ENCODE measurements at regions not wholly inside any gene's neighbourhood (a gene's known extent, or its start where the extent isn't known, plus 50 kb on each side); places are given as distances from the start of the nearest gene placed in this dataset.

GRCh38 chr4:170428929-170429328 is 339.2 kb upstream of the AADAT start:
- no peak overlapping the region for H3K4me3 ChIP-seq (ENCODE audit: low read depth, low read length)
- TF ChIP-seq CTCF (conservative IDR thresholded peaks at IDR 0.05; ENCODE audit: low read depth, low read length): no peak
- no peak for DNase-seq (ENCODE audit: low read depth)

- no peak for DNase-seq (ENCODE audit: low read depth)
- no peak overlapping the region for H3K4me3 ChIP-seq (ENCODE audit: low read depth, low read length)
- TF ChIP-seq CTCF (conservative IDR thresholded peaks at IDR 0.05; ENCODE audit: low read depth, low read length): no peak
Observed at GRCh38 chr4:170425521-170426143, 335.9 kb upstream of the AADAT start.

GRCh38 chr4:170425040-170425439 is 335.3 kb upstream of the AADAT start:
- TF ChIP-seq CTCF (conservative IDR thresholded peaks at IDR 0.05; ENCODE audit: low read depth, low read length): no peak
- no peak overlapping the region for H3K4me3 ChIP-seq (ENCODE audit: low read depth, low read length)
- DNase-seq (ENCODE audit: low read depth): no peak

DNA sequence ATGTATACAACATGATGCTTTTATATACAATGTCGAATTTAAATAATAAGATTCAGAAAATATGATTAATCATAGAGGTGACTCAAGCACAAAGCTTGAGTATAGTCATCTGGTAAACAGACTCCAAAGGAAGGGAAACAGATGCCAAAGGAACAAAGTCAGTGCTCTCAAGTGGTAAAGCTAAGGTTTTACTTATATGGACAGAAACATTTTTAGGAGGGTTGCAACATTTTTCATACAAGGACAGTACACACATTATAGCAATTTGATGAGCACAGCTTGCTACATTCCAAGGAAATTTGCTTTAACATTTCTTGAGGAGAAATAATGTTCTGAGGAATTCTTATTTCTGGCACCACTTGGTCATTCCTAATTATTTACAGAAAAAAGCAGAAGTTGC is 333.4 kb upstream of the AADAT start:
- H3K4me3 ChIP-seq (ENCODE audit: low read depth, low read length): no peak overlapping the region
- TF ChIP-seq CTCF (conservative IDR thresholded peaks at IDR 0.05; ENCODE audit: low read depth, low read length): no peak
- peak; percentile 90 for DNase-seq (ENCODE audit: low read depth)

DNA sequence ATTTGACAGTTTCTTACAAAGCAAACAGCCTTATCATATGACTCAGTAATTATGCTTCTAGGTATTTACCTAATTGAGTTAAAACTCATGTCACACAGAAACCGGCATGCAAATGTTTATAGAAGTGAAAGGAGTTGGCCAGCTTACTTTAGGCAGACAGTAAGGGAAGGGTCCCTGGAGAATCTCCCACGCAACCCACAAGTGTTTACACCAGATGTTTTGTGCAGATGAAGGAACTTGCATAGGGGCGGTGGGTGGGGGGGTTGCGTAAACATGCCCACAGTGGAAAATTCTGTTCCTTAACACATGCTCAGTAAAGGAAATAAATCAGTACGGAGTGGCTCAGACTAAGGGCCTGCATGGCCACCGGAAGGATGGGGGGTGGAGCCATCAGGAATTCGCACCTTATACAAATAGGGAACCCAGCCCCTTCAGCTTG is 330.5 kb upstream of the AADAT start:
- no peak overlapping the region for H3K4me3 ChIP-seq (ENCODE audit: low read depth, low read length)
- peak; percentile 87 for DNase-seq (ENCODE audit: low read depth)
- no peak for TF ChIP-seq CTCF (conservative IDR thresholded peaks at IDR 0.05; ENCODE audit: low read depth, low read length)

GRCh38 chr4:170414961-170415360 is 325.2 kb upstream of the AADAT start:
- H3K4me3 ChIP-seq (ENCODE audit: low read depth, low read length): no peak overlapping the region
- no peak for TF ChIP-seq CTCF (conservative IDR thresholded peaks at IDR 0.05; ENCODE audit: low read depth, low read length)
- no peak for DNase-seq (ENCODE audit: low read depth)

DNA sequence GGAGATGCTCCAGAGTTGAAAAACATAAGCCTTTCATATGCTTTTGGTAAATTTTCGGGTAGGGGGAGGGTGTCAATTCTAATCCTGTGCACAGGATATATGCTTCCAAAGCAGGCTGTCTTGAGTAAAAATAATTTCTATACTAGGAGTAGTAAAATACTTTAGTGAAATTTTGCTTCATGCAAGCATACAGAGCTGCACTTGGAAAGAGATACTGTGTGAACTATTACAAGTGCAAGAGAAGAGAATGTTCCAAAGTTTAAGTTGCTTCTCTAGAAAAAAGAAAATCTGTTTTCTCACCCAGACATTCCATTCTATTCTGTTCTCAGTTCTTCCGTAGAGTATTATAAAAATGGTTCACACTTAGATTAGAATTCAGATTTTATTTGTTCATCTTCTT is 324.6 kb upstream of the AADAT start:
- DNase-seq (ENCODE audit: low read depth): no peak
- H3K4me3 ChIP-seq (ENCODE audit: low read depth, low read length): no peak overlapping the region
- TF ChIP-seq CTCF (conservative IDR thresholded peaks at IDR 0.05; ENCODE audit: low read depth, low read length): no peak
